SK-N-MC (cell line): ENCODE measurements at regions not wholly inside any gene's neighbourhood (a gene's known extent, or its start where the extent isn't known, plus 50 kb on each side); places are given as distances from the start of the nearest gene placed in this dataset.

ENCODE experiments used
- DNase-seq: peaks from one replicate; pipeline ENCODE4 v3.0.0-alpha.2; 2011; ENCODE audit warnings: low read depth, low spot score
- H3K27ac ChIP-seq: fragments of 200-600 bp; sonication (generic); 2 replicates; pipeline ENCODE4 v1.5.1; 2016; ENCODE audit warnings: mixed run types
- H3K36me3 ChIP-seq: fragments of 200-600 bp; sonication (generic); 2 replicates; pipeline ENCODE4 v1.6.1; 2017; ENCODE audit warnings: antibody characterized with exemption, low read length, mixed read lengths; ENCODE audit not compliant: insufficient read depth
- H3K4me3 ChIP-seq: fragments of 200-600 bp; sonication (generic); 2 replicates; pipeline ENCODE4 v1.5.1; 2016
- H3K9ac ChIP-seq: fragments of 200-600 bp; sonication (generic); 2 replicates; pipeline ENCODE4 v1.8.0; 2017; ENCODE audit warnings: mixed run types, mixed read lengths; ENCODE audit not compliant: insufficient read length
- H3K9me3 ChIP-seq: fragments of 200-600 bp; sonication (generic); 2 replicates; pipeline ENCODE4 v1.6.1; 2017; ENCODE audit warnings: low read depth, mild to moderate bottlenecking, antibody characterized with exemption, low read length, moderate library complexity, mixed read lengths
- EZH2 ChIP-seq: fragments of 200-600 bp; sonication (generic); IDR thresholded peaks from one replicate; pipeline ENCODE4 v1.6.1; 2017; ENCODE audit warnings: antibody characterized with exemption
- FOXP2 ChIP-seq: optimal IDR thresholded peaks from 2 replicates; pipeline ENCODE3; 2011; ENCODE audit warnings: mild to moderate bottlenecking, moderate library complexity; ENCODE audit not compliant: insufficient read depth; ENCODE audit errors: extremely low read length, control extremely low read depth
- POLR2AphosphoS5 ChIP-seq: IDR thresholded peaks from 2 replicates; pipeline ENCODE4 v1.6.1; 2012; ENCODE audit warnings: mild to moderate bottlenecking, low read depth, low read length, borderline replicate concordance

DNA sequence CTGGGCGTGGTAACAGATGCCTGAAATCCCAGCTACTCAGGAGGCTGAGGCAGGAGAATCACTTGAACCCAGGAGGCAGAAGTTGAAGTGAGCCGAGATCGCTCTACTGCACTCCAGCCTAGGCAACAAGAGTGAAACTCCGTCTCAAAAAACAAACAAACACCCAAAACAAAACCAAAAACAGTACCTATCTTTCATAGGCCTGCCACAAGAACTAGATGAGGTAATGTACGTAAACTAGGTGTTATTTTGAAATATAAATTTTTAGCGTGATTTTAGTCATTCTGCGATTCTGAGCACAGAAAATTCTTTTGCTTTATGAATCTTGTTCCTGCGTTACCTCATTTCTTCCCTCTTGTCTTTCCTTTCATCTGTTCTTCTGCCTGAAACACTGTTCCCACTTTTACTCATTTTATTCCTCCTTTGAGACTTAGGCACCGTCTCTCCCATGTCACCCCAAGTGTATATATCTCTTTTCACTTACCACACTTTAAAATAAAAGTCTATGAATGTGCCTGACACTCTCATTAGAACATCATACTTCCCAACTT lies 238.2 kb upstream of the HTR2A start:
- Histone ChIP-seq H3K4me3 (no peak overlapping the region), H3K27ac (no peak overlapping the region), H3K36me3 (no peaks in the 10 kb centered on the region), H3K9me3 (no peaks in the 10 kb centered on the region), H3K9ac (no peak overlapping the region)
- TF ChIP-seq EZH2 (no peak), FOXP2 (no peak), POLR2AphosphoS5 (no peak)
- no peak for DNase-seq

DNA sequence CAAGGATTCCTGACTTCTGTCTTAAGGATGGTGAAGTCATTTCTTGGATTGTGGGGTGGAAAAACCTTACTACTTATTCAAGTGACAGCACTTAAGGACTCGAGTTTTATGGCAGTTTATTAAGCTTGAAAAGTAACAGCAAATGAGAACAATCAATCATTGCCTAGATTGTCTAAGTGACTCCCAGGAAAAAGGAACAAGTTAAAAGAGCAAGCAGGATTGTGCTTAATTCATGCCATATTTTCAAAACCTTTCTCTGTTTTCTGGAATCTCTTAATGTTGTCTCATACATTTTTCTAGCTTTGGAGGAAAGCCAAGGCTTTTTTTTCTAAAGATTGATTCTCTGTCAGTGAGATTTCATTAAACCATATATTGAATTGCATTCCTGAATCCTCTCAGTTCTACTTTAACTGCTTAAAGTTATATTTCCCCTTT lies 236.2 kb upstream of the HTR2A start:
- TF ChIP-seq EZH2 (no peak), FOXP2 (no peak), POLR2AphosphoS5 (no peak)
- Histone ChIP-seq H3K9ac (no peak overlapping the region), H3K27ac (no peak overlapping the region), H3K9me3 (no peaks in the 10 kb centered on the region), H3K4me3 (no peak overlapping the region), H3K36me3 (no peaks in the 10 kb centered on the region)
- no peak for DNase-seq

DNA sequence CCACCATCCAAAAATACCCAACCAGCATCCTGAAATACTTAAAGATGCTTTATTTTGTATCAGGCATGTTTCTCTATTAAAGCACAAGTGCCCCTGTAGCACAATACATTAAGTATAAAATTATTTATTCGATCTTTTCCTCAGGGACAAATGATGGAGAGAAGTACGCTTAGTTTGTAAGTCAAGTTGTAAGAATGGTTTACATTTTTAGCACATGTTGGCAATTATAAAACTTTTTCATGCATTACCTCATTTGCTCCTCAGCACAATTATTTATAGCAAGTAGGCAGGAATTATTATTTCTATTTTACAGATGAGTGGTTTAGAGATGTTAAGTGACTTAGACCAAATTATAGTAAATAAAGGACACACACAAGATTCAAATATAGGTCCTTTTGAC lies 232.6 kb upstream of the HTR2A start:
- Histone ChIP-seq H3K9ac (no peak overlapping the region), H3K27ac (no peak overlapping the region), H3K4me3 (no peak overlapping the region), H3K36me3 (no peaks in the 10 kb centered on the region), H3K9me3 (no peaks in the 10 kb centered on the region)
- DNase-seq, result no peak
- TF ChIP-seq FOXP2 (no peak), EZH2 (no peak)

DNA sequence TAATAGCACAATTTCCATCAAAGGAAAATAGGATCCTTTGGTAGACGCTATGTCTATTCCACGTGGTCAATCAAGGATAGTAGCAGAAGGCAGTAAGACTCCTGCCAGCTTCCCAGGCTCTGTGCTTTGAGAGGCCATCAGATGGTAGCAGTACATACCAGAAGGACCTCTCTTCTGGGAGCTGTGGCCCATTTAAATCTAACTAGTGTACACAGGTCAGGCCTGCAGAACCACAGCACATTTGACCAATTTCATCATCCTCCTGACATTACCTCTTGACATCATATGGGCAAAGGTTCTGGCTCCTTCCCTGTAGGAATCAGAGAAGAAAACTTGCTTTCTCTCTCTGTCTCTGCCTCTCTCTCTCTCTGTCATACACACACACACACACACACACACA lies 229.6 kb upstream of the HTR2A start:
- no peak overlapping the region for H3K27ac ChIP-seq
- DNase-seq, result no peak
- TF ChIP-seq POLR2AphosphoS5, result no peak
- no peak for TF ChIP-seq FOXP2
- TF ChIP-seq EZH2, result no peak
- H3K9me3 ChIP-seq, result no peaks in the 10 kb centered on the region
- H3K4me3 ChIP-seq, result no peak overlapping the region
- H3K9ac ChIP-seq, result no peak overlapping the region
- no peaks in the 10 kb centered on the region for H3K36me3 ChIP-seq

DNA sequence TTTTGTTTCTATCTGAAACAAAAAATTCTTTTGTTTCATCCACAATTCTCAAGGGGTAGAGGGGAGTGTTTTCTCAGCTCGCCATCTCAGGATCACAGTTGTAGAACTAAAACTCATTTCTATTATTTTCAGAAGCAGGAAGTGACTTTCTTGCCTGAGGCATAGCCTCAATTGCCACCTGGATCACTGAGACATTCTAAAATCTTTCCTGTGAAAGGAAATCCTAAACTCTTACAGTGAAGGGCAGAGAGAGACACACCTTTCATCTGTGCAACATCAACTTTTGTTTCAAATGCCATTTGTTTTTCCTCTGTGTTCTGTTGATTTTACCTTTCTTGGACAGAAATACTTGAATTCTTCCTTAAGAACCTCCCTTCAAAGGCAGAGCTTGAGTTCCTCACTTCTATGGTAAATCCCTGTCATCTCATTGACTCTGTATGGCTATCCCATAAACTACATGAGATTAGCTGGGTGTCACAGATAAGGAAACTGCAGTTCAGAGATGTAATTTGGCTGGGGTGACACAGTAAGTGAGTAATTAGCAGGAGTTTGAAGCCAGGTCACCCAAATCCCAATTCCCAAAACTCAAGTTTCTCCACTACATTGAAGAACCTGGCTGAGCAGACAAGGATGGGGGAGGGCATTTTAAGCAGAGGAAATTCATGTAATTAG lies 224.4 kb upstream of the HTR2A start:
- H3K36me3 ChIP-seq, result no peaks in the 10 kb centered on the region
- TF ChIP-seq POLR2AphosphoS5 (no peak), EZH2 (no peak), FOXP2 (no peak)

DNA sequence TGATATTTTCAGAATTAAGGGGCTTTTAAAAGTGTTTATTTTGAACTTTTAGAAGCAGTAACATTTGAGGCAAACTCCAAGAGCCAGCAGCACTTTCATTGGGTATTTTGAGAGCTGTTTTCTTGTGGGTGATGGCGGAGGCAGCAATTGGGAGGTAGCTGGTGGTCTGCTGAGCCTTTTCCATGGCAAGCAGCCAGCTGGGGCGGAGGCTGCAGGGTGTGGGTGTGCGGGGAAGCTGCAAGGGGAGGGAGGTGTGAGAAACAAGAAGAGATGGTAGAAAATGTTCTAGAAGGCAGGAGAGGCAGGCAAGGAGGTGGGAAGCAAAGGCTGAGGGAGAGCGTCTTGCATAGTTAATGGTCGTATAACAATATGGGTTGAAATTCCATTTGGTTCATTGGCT lies 223.4 kb upstream of the HTR2A start:
- no peak overlapping the region for H3K27ac ChIP-seq
- DNase-seq, result no peak
- H3K9ac ChIP-seq, result no peak overlapping the region
- no peak for TF ChIP-seq FOXP2
- TF ChIP-seq POLR2AphosphoS5, result no peak
- no peak for TF ChIP-seq EZH2
- H3K36me3 ChIP-seq, result no peaks in the 10 kb centered on the region
- H3K9me3 ChIP-seq, result no peaks in the 10 kb centered on the region
- no peak overlapping the region for H3K4me3 ChIP-seq

More for the DNA sequence above, 224.4 kb upstream of the HTR2A start:
- no peaks in the 10 kb centered on the region for H3K9me3 ChIP-seq
- H3K9ac ChIP-seq, result no peak overlapping the region
- no peak overlapping the region for H3K27ac ChIP-seq
- H3K4me3 ChIP-seq, result no peak overlapping the region
- DNase-seq, result no peak

DNA sequence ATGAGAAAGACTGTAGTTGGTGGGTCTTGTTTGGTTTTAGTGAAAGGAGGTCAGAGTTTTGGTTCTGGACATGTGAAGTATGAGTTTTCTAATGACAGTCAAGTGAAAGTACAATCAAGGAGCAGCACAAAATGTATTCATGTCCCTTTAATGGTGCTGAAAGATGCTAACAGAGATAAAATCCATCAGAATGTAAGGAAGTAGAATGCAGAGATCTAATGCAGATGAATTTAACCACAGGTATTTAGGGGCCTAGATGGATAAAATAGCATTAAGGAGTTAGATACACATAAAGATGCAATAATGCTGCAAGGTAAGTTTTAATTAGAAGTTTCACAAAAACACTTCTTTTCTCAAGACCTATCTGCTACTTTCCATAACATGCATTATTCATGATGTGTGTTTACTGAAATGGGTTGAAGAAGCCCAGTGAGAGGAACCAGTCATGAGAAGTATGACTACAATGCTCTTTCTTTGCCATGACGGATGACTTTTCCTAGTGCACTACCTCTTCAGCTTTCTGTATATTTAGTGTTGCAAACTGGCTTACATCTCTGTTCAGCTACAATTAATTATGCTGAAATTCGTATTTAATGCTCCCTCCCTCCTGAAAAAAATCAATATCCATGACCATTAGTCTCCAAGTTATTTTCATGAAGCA lies 222.9 kb upstream of the HTR2A start:
- no peak overlapping the region for H3K4me3 ChIP-seq
- no peak for DNase-seq
- TF ChIP-seq POLR2AphosphoS5, result no peak
- TF ChIP-seq EZH2, result no peak
- TF ChIP-seq FOXP2, result no peak
- H3K9me3 ChIP-seq, result no peaks in the 10 kb centered on the region
- H3K27ac ChIP-seq, result no peak overlapping the region
- no peak overlapping the region for H3K9ac ChIP-seq
- no peaks in the 10 kb centered on the region for H3K36me3 ChIP-seq

DNA sequence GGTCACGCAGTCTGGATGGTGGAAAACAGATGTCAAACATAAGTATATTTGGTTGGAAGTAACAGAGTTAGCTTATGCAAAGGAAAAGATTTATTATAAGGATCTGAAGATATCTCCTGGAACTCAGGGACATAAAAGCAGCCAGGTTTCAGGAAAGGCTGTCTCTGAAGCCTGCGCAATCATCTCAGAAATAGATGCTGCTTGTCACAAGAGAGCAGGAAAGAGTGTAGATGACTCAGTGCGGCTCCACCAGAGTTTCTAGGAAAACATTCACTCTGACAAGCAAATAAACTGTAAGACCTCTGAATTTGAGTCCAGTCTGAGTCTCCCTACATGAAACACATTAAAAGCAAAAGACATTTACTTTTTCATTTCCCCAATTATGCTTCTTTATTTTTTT lies 220.4 kb upstream of the HTR2A start:
- Histone ChIP-seq H3K9ac (no peak overlapping the region), H3K4me3 (no peak overlapping the region), H3K27ac (no peak overlapping the region), H3K36me3 (no peaks in the 10 kb centered on the region), H3K9me3 (no peaks in the 10 kb centered on the region)
- no peak for DNase-seq
- TF ChIP-seq POLR2AphosphoS5, result no peak
- TF ChIP-seq FOXP2, result no peak
- no peak for TF ChIP-seq EZH2

DNA sequence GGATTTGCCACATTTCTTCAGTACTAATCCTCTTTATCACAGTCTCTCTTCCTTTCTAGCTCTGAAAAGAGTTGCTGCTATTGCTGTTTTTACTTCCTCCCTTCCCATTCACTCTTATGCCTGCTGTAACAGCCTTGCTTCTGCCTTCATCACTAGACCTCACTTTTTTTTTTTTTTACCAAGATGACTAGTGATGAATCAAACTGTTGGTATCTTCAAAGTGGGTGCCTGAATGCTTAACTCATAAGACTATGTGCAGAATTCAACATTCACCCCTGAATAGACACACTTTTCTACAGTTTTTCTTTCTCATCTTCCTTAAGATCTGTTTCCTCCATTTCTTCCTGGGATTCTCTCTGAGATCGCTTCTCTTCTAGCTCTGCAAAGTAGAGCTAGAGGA lies 217.2 kb upstream of the HTR2A start:
- Histone ChIP-seq H3K9ac (no peak overlapping the region), H3K4me3 (no peak overlapping the region), H3K9me3 (no peaks in the 10 kb centered on the region), H3K27ac (no peak overlapping the region), H3K36me3 (no peaks in the 10 kb centered on the region)
- TF ChIP-seq POLR2AphosphoS5 (no peak), EZH2 (no peak), FOXP2 (no peak)
- DNase-seq, result no peak
